Chondrocyte (in vitro differentiated cells): ENCODE measurements at regions not wholly inside any gene's neighbourhood (a gene's known extent, or its start where the extent isn't known, plus 50 kb on each side); places are given as distances from the start of the nearest gene placed in this dataset.

Experiments used
- DNase-seq: peaks from one replicate; pipeline ENCODE4 v3.0.0; 2021; ENCODE audit warnings: mixed read lengths, low spot score
- H3K27ac Mint-ChIP-seq: one replicate; pipeline ENCODE4 v1.8.0; 2021; ENCODE audit warnings: mild to moderate bottlenecking, moderate library complexity, mixed read lengths; ENCODE audit not compliant: unreplicated experiment
- H3K27me3 Mint-ChIP-seq: 2 replicates; pipeline ENCODE4 v1.8.0; 2021; ENCODE audit warnings: low read depth, mixed read lengths
- H3K36me3 Mint-ChIP-seq: 2 replicates; pipeline ENCODE4 v1.8.0; 2021; ENCODE audit warnings: low read depth, mixed read lengths
- H3K4me1 Mint-ChIP-seq: 2 replicates; pipeline ENCODE4 v1.8.0; 2021; ENCODE audit warnings: low read depth, mild to moderate bottlenecking, mixed read lengths
- H3K4me3 Mint-ChIP-seq: one replicate; pipeline ENCODE4 v1.8.0; 2021; ENCODE audit warnings: mild to moderate bottlenecking, moderate library complexity, mixed read lengths; ENCODE audit not compliant: unreplicated experiment
- H3K9me3 Mint-ChIP-seq: 2 replicates; pipeline ENCODE4 v1.8.0; 2021; ENCODE audit warnings: low read depth, mixed read lengths
- TF ChIP-seq, protein P1 (sequence below): fragments of 200-600 bp; sonication (generic); IDR thresholded peaks from 2 replicates; pipeline ENCODE4 v1.5.0; 2021; ENCODE audit warnings: antibody characterized with exemption, mild to moderate bottlenecking, moderate library complexity

DNA sequence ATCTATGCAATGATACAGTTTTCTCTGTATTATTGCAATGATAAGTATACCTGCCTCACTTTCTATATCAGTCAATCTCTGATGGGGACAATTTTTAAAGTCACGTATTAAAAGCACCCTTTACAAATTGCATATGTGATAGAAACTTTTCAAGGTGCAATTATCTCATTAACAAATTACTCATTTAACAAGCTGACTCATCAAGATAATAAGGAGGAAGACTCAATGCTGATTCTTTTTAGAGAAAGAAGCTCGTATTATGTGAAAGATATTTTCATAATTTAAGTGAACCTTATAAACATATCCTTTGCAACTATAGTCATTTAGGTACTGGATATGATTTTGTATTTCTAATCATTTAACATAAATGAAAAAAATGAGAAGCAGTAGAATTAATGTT, 1080.9 kb upstream of the TENM3 start:
- no peaks in the 10 kb centered on the region for H3K4me1 Mint-ChIP-seq
- no peak overlapping the region for H3K4me3 Mint-ChIP-seq
- no peaks in the 10 kb centered on the region for H3K9me3 Mint-ChIP-seq
- no peaks in the 10 kb centered on the region for H3K27me3 Mint-ChIP-seq
- TF ChIP-seq, protein P1, sequence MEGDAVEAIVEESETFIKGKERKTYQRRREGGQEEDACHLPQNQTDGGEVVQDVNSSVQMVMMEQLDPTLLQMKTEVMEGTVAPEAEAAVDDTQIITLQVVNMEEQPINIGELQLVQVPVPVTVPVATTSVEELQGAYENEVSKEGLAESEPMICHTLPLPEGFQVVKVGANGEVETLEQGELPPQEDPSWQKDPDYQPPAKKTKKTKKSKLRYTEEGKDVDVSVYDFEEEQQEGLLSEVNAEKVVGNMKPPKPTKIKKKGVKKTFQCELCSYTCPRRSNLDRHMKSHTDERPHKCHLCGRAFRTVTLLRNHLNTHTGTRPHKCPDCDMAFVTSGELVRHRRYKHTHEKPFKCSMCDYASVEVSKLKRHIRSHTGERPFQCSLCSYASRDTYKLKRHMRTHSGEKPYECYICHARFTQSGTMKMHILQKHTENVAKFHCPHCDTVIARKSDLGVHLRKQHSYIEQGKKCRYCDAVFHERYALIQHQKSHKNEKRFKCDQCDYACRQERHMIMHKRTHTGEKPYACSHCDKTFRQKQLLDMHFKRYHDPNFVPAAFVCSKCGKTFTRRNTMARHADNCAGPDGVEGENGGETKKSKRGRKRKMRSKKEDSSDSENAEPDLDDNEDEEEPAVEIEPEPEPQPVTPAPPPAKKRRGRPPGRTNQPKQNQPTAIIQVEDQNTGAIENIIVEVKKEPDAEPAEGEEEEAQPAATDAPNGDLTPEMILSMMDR: no peak
- no peak overlapping the region for H3K27ac Mint-ChIP-seq
- DNase-seq: no peak
- no peaks in the 10 kb centered on the region for H3K36me3 Mint-ChIP-seq

DNA sequence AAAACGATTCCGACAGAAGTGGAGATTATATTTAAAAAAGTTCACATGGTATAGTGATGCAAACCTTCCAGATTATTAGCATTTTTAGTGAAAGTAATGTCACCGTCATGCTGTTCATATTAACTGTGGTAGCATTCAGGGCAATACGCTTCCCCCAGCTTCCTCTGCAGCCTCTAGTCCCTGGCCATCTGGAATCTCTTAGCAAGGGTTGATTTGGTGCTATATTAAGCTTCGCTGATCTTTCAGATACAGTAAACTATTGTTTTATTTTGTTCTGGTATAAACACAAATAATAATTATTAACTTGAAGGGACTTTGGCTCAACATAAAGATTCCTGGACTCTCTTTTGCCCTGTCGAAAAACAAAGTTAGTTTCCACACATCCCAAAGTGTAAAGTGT, 1080.5 kb upstream of the TENM3 start:
- Mint-ChIP-seq H3K4me3 (no peak overlapping the region), H3K4me1 (no peaks in the 10 kb centered on the region), H3K27me3 (no peaks in the 10 kb centered on the region), H3K36me3 (no peaks in the 10 kb centered on the region), H3K9me3 (no peaks in the 10 kb centered on the region), H3K27ac (no peak overlapping the region)
- TF ChIP-seq, protein P1: no peak
- DNase-seq: no peak

DNA sequence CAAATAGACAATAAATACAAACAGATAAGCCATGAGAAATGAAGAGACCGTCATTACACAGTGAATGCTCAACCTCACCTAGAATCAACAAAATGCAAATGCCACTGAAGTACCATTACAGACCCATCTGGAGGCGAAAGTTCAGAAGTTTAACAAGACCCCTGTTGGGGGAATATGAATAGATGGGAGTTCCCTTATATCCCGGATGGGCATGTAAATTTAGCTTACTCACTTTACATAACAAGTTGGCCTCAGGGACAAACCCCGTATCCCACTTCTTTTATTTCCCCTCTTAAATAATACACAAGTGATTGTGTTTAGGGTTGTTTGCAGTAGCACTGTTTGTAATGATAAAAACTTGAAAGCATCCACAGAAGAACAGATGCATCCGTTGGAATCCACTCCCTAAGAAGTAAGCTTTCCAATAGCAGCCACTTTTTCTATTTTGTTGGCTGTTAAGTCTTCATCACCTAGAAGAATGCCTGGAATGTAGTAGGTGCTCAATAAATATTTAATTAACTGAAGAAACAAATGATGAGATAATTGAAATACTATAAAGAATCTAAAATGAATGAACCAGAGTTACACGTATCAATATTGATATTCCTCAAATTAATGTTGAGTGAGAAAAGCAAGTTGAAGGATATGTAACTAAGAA, 1076.3 kb upstream of the TENM3 start:
- H3K4me1 Mint-ChIP-seq: no peaks in the 10 kb centered on the region
- H3K27me3 Mint-ChIP-seq: no peaks in the 10 kb centered on the region
- H3K36me3 Mint-ChIP-seq: no peaks in the 10 kb centered on the region
- peaks cover 2% of the 10 kb centered on the region for H3K9me3 Mint-ChIP-seq
- no peak overlapping the region for H3K27ac Mint-ChIP-seq
- H3K4me3 Mint-ChIP-seq: no peak overlapping the region
- DNase-seq: no peak
- TF ChIP-seq, protein P1: no peak

DNA sequence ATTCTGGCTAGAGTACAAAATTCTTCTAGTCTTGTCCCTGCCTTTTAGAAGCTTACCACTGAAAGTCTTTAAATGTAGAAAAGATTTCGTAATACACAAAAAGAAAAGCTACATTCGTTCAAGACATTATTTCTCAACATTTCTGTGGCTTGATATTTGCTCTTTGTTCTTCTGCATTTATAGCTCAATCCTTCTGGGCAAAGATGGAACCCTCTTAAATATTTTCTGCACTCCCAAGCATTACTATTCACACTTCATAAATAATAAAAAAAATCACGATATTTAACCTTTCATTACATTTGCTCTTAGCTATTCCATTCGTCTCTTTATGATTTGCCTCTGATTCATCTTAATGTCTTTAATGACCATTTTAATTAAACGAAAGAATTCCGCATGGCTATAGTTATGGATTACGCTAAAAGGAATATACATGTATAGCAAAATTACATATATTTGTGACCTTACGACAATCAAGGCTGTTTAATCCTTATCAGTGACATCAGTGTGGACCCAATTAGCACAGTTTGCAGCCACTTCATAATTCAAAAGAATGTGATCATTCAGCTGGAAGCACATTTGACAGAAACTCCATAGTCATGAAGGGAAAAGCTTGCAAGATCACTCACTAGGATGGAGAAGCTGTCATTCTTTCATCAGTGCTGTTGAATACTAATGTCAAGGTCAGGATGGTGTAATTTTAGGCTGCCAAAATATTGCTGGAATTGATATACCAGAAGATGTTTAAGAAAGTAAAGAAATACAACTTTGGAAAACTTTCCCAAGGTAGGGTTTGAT, 1075.0 kb upstream of the TENM3 start:
- Mint-ChIP-seq H3K27ac (no peak overlapping the region), H3K4me3 (no peak overlapping the region), H3K9me3 (peaks cover 2% of the 10 kb centered on the region), H3K4me1 (no peaks in the 10 kb centered on the region), H3K36me3 (no peaks in the 10 kb centered on the region), H3K27me3 (no peaks in the 10 kb centered on the region)
- DNase-seq: no peak
- TF ChIP-seq, protein P1: no peak

DNA sequence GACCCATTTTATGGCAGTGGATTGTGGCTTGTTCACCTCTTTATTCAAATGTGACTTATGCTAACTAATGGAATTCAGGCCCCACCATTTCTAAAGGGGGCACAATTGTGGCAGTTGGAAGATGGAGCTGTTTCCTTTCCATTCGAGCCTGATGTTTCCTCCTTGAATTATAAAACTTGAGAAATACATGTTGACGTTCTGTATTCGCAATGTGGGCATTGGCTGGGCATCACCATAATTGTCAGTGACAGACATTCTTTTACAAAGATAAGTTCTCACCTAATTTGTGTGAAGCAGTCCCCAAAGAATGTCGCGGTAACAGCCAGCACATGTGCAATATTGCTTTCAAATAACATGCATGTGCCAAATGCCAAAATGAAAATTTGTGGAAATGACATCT, 1070.2 kb upstream of the TENM3 start:
- no peak overlapping the region for H3K27ac Mint-ChIP-seq
- no peaks in the 10 kb centered on the region for H3K27me3 Mint-ChIP-seq
- no peak overlapping the region for H3K4me3 Mint-ChIP-seq
- no peaks in the 10 kb centered on the region for H3K36me3 Mint-ChIP-seq
- no peak for DNase-seq
- H3K9me3 Mint-ChIP-seq: peaks cover 2% of the 10 kb centered on the region
- TF ChIP-seq, protein P1: no peak
- peaks cover 2% of the 10 kb centered on the region for H3K4me1 Mint-ChIP-seq
